Amygdala (tissue), 56 donors: ENCODE measurements at regions not wholly inside any gene's neighbourhood (a gene's known extent, or its start where the extent isn't known, plus 50 kb on each side); places are given as distances from the start of the nearest gene placed in this dataset.

Source experiments
- DNase-seq, 56 donors: peaks; one replicate each; lab custom pipeline; 2025; lab: John Stamatoyannopoulos, UW

GRCh38 chr13:104143760-104144416 lies 1077.7 kb upstream of the SLC10A2 start:
- peak in 1 of 56 donors; percentile 0 for DNase-seq

DNA sequence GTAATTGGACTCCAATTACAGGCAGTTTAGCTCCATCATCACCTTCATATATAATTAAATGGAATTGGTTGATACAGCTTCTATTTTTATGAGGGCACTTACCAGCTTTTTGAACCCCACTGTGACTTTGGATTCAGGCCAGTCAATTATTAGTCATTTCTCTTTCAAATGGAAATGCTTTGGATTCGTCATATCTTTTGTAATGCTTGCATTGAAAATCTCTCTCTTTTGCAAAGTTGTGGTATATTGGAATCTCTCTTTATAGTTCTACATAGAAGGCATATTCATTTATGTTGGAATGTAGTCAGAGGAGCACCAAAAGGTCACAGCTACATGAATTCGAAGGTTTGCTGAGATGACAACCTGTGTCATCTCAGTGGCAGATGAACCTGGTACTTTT lies 1074.3 kb upstream of the SLC10A2 start:
- no peak for DNase-seq

DNA sequence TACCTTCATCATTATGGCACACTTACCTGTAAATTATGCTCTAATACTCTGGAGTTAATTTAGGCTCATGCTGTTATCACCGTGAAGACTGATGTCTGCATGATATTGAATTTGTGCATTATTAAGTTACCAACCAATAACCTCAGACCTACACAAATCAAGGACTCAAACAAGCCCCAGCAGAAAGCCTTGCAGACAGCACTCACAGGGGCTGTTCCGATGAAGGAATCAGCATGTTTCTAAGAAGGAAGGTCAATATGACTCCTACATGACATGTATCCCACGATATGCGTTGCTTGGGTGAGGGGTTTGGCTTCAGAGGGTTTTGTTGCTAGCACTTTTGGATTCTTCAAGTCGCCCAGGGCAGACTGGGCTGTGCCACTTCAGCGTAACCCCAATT lies 1071.2 kb upstream of the SLC10A2 start:
- no peak for DNase-seq

GRCh38 chr13:104132849-104133248 lies 1066.6 kb upstream of the SLC10A2 start:
- no peak for DNase-seq

DNA sequence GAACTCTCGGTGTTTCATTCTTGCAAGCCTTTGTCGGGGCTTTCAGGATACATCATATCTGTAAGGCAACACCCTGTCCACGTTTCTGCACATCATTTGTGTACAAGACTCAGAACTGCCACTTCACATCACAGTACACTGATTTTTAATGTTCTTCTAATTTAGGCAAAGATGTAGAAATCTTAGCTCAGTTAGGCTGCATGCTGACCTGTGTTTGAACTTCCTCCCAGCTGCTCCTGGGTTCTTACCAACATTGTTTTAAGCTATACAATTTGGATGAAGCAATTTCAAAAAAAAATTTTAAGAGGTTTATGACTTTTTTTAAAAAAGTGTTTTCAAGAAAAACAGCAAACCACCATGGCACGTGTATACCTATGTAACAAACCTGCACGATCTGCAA lies 1047.9 kb upstream of the SLC10A2 start:
- DNase-seq = no peak

GRCh38 chr13:104111031-104111430 lies 1044.8 kb upstream of the SLC10A2 start:
- DNase-seq = no peak

DNA sequence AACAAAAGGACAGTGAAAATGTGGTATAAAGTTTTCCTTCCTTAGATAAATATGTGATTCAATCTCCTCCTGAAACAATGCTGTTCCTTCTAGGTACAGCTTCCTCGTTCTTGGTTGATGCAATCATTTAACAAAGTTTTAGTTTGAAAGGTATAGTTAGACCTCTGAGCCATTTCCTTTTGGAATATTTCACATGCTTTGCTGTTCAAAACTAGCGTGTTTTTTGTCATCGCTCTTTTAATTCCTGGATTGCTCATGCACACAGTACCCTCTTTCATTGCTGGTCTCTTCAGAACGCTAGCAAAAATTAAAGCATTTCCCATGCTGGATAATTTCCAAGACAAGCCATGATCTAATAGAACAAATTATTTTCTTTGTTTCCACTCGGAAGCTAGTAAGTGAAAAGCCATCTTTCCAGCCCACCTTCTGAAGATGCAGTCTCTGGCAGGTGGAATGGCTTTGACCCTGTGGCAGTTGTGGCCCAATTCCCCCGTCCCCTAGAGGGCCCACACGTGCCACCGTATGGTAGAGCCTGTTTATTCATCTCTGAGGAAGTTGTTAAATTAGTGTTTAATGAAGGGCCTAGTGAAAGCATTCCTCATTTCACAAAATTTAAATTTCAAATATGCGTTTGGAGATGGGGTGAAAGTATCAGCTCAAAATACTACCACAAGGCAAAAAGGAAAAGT lies 1040.6 kb upstream of the SLC10A2 start:
- DNase-seq = no peak

DNA sequence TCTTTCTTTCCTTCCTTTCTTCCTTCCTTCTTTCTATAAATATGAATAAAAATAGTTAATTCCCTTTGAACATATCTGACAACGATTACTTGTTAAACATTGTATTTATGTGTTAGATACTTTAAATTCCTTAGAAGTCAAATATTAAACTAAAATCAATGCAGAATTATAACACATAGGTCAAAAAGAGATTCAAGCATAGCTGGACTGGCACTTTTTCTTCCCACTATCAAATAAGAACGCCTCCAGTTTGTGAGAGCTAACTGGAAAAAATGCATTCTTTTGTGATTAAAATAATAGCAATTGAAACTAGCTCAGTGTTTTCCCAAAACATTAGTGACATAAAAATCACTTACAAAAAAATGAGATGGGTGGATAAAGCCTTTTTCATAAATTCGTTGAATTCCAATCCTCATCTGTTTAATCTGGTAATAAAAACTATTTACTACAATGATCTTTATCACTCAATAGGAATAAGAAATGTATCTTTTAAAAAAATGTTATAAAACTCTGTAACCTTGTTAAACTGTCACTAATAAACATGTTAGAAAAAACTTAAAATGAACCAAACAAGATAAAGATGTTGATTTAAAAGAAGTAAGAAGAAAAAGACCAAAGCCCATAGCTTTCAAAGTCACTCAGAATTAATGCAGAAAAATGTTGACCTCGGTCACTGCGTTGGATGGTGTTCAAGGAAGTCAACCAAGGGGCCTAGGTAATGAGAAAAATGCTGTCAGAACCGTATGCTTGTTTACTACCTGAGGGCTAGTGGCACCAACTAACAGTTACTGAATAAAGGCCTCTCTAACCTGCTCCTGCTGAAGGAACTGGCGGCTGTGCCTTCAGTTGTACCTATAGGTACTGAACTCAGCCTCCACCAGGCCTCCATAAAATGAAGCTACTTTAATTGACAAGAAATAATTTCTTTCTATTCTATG lies 1039.5 kb upstream of the SLC10A2 start:
- DNase-seq = no peak

GRCh38 chr13:104099750-104100149 lies 1033.5 kb upstream of the SLC10A2 start:
- no peak for DNase-seq

DNA sequence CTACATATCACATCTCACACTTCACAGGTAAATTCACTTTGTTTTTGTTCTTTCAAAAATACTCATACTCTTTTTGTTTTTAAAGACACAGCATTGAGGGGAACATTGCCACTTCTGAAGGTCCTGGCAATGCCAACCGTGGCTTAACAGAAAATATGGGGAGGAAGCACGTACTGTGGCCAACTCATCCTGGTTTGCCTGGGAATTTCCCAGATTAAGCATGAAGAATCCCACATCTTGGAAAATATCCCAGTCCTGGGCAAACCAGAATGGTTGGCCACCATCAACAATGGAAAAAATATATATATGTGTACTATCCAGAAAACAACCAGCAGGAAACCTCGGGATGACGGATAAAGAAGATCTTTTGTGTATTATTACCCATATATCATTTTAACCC lies 1032.2 kb upstream of the SLC10A2 start:
- DNase-seq = no peak

DNA sequence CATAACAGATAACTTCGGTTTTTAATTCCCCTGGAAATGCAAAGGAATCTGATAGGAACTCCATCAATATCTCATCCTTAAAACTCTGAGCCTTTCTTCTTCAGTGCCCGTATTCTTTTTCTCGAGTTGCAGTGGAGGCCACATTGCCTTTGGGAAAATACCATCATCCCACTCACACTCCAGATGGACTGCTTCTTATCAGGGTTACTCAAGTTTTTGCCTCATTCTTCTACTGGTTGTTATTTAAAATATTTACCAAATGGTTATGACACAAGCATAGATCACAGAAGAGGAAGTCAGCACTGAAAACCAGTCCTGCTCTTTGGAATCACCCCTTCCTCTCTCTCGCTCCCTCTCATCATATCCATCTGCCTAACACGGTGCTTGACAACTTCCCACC lies 1020.5 kb upstream of the SLC10A2 start:
- no peak for DNase-seq

- no peak for DNase-seq
These were observed 1020.0 kb upstream of the SLC10A2 start for GRCh38 chr13:104086210-104086609.

- DNase-seq = no peak
These were observed 1019.4 kb upstream of the SLC10A2 start for GRCh38 chr13:104085611-104086010.

GRCh38 chr13:104074326-104074725 lies 1008.1 kb upstream of the SLC10A2 start:
- no peak for DNase-seq

- DNase-seq = no peak
These were observed 1005.6 kb upstream of the SLC10A2 start for GRCh38 chr13:104071806-104072205.

GRCh38 chr13:104065328-104065727 lies 999.1 kb upstream of the SLC10A2 start:
- DNase-seq = no peak

DNA sequence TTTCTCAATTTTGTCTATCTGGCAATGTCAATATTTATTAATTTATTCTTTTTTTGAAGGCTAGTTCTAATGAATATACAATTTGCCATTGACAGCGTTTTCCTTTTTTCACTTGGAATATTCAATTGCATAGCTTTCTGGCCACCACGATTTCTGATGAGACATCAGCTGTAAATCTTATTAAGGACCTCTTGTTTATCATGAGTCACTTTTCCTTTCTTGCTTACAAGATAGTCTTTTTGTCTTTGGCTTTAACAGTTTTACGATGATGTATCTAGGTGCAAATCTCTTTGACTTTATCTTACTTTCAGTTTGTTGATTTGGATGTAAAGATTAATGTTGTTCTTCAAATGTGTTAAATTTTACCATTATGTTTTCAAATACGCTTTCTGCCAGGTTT lies 991.6 kb upstream of the SLC10A2 start:
- no peak for DNase-seq

- no peak for DNase-seq
These were observed 979.7 kb upstream of the SLC10A2 start for GRCh38 chr13:104045907-104046306.

GRCh38 chr13:104043184-104043583 lies 977.0 kb upstream of the SLC10A2 start:
- DNase-seq = peak in 1 of 56 donors; percentile 0

DNA sequence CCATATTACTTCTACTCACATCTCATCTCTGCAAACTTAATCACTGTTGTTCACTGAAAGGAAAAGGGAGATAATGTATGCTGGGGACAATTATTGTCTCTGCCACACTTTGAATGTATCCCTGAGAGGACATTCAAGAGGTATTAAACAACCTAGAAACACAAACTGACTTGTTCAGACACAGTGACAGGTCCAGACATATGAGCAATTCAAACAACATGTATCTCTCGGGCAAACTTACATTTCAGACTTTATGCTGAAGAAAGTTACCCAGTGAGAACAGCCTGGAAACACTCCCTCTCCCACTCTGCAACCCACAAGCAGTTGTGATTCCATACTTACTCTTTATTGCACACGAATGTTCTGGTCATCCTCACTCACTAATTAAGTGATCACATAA lies 968.7 kb upstream of the SLC10A2 start:
- DNase-seq = no peak

DNA sequence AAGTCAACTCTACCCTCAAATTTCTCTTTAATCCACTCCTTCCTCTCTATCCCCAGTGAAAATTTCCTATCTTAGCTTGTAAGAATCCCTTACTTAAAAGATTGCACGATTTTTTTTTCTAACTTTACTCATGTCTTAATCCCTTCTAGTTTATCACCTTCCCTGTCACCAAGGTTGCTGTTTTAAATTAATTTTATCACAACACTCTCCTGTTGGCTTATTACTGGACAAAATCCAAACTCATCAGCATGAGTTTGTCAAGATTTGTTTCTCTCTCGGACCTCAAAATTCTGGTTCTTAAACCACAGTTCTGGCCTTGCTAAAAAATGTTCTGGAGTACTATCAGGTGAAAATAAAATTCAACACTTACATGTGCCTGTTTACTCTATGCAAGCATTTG lies 959.1 kb upstream of the SLC10A2 start:
- DNase-seq = no peak
